ENCODE measurements at regions not wholly inside any gene's neighbourhood (a gene's known extent, or its start where the extent isn't known, plus 50 kb on each side); places are given as distances from the start of the nearest gene placed in this dataset.

- Mint-ChIP-seq H3K9me3 (no peaks in the 10 kb centered on the region), H3K27ac (ENCODE audit: low read depth) (no peak overlapping the region), H3K27me3 (peaks cover 38% of the 10 kb centered on the region), H3K4me3 (no peak overlapping the region), H3K36me3 (ENCODE audit: insufficient read depth) (no peaks in the 10 kb centered on the region), H3K4me1 (no peaks in the 10 kb centered on the region)
- ATAC-seq (replicated peaks; ENCODE audit: extremely low read depth, poor library complexity, severe bottlenecking) (no peak), DNase-seq (ENCODE audit: low spot score in 2 of 2) (no peak)
These were observed 95.9 kb downstream of the SINHCAF start for GRCh38 chr12:31230004-31230403.

Measured in central memory CD8-positive, alpha-beta T cell (primary cell).